ENCODE measurements at regions not wholly inside any gene's neighbourhood (a gene's known extent, or its start where the extent isn't known, plus 50 kb on each side); places are given as distances from the start of the nearest gene placed in this dataset.

DNA sequence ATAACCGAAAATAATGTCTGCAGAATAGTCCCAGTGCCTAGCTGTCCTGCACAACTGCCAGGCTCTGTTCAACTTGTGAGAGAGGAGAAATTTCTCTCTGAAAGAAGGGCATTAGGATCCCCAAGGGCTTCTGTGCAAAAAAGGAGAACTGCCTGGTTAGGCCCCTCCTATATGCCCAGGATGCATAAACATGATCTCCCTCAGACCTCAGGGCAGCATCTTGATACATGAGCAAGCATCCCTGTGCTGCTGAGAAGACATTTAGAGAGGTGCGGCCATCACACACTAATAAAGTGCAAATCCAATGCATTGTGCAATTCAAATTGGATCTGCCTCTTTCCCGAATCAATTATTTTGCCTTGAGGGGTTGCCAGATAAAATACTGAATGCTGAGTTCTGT lies 553.6 kb downstream of the TNS3 start:
- TF ChIP-seq SIN3A (IDR thresholded peaks at IDR 0.05; ENCODE audit: borderline replicate concordance, insufficient read depth, low read length) (no peak), TAF1 (IDR thresholded peaks at IDR 0.05; ENCODE audit: borderline replicate concordance, insufficient read depth, low read length) (no peak), POLR2AphosphoS5 (IDR thresholded peaks at IDR 0.05; ENCODE audit: low read depth, low read length) (no peak), REST (IDR thresholded peaks at IDR 0.05; ENCODE audit: insufficient read depth in 1 of 2, low read depth in 2 of 2, low read length in 2 of 2) (no peak), FOXP2 (optimal IDR thresholded peaks at IDR 0.05; ENCODE audit: borderline replicate concordance, extremely low read depth, extremely low read length, insufficient read depth) (no peak)

- TF ChIP-seq REST (IDR thresholded peaks at IDR 0.05; ENCODE audit: insufficient read depth in 1 of 2, low read depth in 2 of 2, low read length in 2 of 2) (no peak), SIN3A (IDR thresholded peaks at IDR 0.05; ENCODE audit: borderline replicate concordance, insufficient read depth, low read length) (no peak), FOXP2 (optimal IDR thresholded peaks at IDR 0.05; ENCODE audit: borderline replicate concordance, extremely low read depth, extremely low read length, insufficient read depth) (no peak), TAF1 (IDR thresholded peaks at IDR 0.05; ENCODE audit: borderline replicate concordance, insufficient read depth, low read length) (no peak)
Observed at GRCh38 chr7:47027695-47028240, 554.1 kb downstream of the TNS3 start.

- no peak for TF ChIP-seq TAF1 (IDR thresholded peaks at IDR 0.05; ENCODE audit: borderline replicate concordance, insufficient read depth, low read length)
Observed at GRCh38 chr7:47026780-47027361, 555.0 kb downstream of the TNS3 start.

DNA sequence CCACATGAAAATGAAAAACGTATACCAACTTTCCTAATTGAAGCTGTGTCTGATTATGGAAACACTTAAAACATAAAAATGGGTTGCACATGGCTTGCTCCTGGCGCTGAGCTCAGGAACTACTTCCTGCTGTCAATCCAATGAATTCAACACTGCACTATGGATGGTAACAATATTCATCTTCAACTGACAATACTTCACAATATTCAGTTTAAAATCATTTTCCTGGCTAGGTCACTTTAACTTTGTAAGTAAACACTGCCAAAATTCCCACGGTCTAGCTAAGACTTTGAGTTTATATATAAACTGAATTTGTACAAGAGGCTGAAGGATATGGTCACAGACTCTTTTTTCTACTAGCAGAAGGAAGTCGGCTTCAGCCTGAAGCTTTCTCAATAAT lies 556.9 kb downstream of the TNS3 start:
- TF ChIP-seq SIN3A (IDR thresholded peaks at IDR 0.05; ENCODE audit: borderline replicate concordance, insufficient read depth, low read length): no peak

DNA sequence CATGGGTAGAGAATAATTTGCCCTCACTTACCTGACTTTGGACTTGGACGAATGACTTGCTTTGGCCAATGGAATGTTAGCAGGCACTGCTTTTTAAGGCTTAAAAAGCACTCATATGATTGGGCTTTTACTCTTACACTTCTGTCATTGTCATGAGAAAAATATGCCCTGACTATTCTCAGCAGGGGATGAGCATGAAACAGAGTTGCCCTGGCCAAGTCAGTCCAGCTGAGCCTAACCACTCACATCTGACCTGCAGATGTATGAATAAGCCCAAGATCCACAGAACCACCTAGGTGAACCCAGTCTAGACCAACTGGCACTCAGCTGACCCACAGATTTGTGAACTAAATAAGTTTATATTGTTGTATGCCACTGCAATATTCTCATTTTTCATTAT lies 573.5 kb downstream of the TNS3 start:
- TF ChIP-seq FOXP2 (optimal IDR thresholded peaks at IDR 0.05; ENCODE audit: borderline replicate concordance, extremely low read depth, extremely low read length, insufficient read depth): no peak
- no peak for TF ChIP-seq POLR2AphosphoS5 (IDR thresholded peaks at IDR 0.05; ENCODE audit: low read depth, low read length)
- no peak for TF ChIP-seq SIN3A (IDR thresholded peaks at IDR 0.05; ENCODE audit: borderline replicate concordance, insufficient read depth, low read length)
- TF ChIP-seq REST (IDR thresholded peaks at IDR 0.05; ENCODE audit: insufficient read depth in 1 of 2, low read depth in 2 of 2, low read length in 2 of 2): no peak
- no peak for TF ChIP-seq TAF1 (IDR thresholded peaks at IDR 0.05; ENCODE audit: borderline replicate concordance, insufficient read depth, low read length)

DNA sequence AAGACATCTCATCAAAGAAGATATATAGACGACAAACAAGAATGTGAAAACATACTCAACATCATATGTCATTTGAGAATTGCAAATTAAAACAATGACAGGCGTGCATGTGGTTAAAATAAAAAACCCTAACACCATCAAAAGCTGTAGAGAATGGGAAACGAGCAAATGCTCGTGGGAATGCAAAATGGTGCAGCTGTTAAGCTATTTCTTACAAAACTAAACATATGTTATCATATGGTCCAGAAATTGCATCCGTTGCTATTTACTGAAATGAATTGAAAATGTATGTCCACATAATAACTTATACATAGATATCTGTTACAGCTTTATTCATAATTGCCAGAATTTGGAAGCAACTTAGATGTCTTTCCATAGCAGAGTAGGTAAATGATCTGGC lies 574.4 kb downstream of the TNS3 start:
- TF ChIP-seq REST (IDR thresholded peaks at IDR 0.05; ENCODE audit: insufficient read depth in 1 of 2, low read depth in 2 of 2, low read length in 2 of 2) (no peak), TAF1 (IDR thresholded peaks at IDR 0.05; ENCODE audit: borderline replicate concordance, insufficient read depth, low read length) (no peak)
